Endothelial cell of umbilical vein (primary cell): ENCODE measurements at regions not wholly inside any gene's neighbourhood (a gene's known extent, or its start where the extent isn't known, plus 50 kb on each side); places are given as distances from the start of the nearest gene placed in this dataset.

Source experiments
- BruUV-seq: library from RNA; stranded (reverse); fragments of 400-500 nt; replicated peaks from 2 replicates; lab custom pipeline; 2021; lab: Mats Ljungman, UMichigan
- CTCF ChIA-PET: fragments of 300-600, 350-600 bp; sonication (Branson Sonifier 250); formaldehyde crosslinking; loops from one replicate; lab custom pipeline; 2021; ENCODE audit warnings: antibody characterized with exemption, inconsistent platforms; lab: Charles Lee
- POLR2A ChIA-PET: fragments of 300-600, 350-600 bp; sonication (Branson Sonifier 250); formaldehyde crosslinking; loops from one replicate; lab custom pipeline; 2021; ENCODE audit warnings: antibody characterized with exemption, inconsistent platforms; lab: Charles Lee
- DNase-seq: peaks from one replicate; pipeline ENCODE4 v3.0.0-alpha.2; 2011; ENCODE audit warnings: low read depth, low spot score
- FAIRE-seq: peaks from 2 replicates; lab custom pipeline; 2011; peaks lifted over from hg19 to GRCh38; lab: Jason Lieb, UNC
- H2AFZ ChIP-seq: 2 replicates; pipeline ENCODE4 v1.6.0; 2012; ENCODE audit warnings: low read depth, low read length, control low read depth, inconsistent platforms
- H3K27ac ChIP-seq: 2 replicates; pipeline ENCODE4 v1.5.1; 2011; ENCODE audit warnings: low read depth, mild to moderate bottlenecking, control low read depth, low read length, moderate library complexity; ENCODE audit not compliant: insufficient read depth
- H3K27me3 ChIP-seq, 2 experiments: 2 replicates each; pipeline versions ENCODE4 v1.6.0 to v1.6.1; 2011; ENCODE audit warnings: low read length in 2 of 2, mixed read lengths in 1 of 2; ENCODE audit not compliant: control insufficient read depth in 2 of 2, insufficient read depth in 2 of 2
- H3K36me3 ChIP-seq, 2 experiments: 2 replicates in 1 of 2; 3 replicates in 1 of 2; pipeline ENCODE4 v1.5.1; 2011; ENCODE audit warnings: low read length in 2 of 2, mild to moderate bottlenecking in 1 of 2, moderate library complexity in 1 of 2; ENCODE audit not compliant: control insufficient read depth in 2 of 2, insufficient read depth in 2 of 2; ENCODE audit errors: extremely low read depth in 1 of 2
- H3K4me1 ChIP-seq: 3 replicates; pipeline ENCODE4 v1.5.1; 2011; ENCODE audit warnings: mild to moderate bottlenecking, low read length; ENCODE audit not compliant: control insufficient read depth, insufficient read depth; ENCODE audit errors: extremely low read depth
- H3K4me2 ChIP-seq: 2 replicates; pipeline ENCODE4 v1.6.1; 2011; ENCODE audit warnings: low read length, control low read depth, mixed read lengths; ENCODE audit not compliant: insufficient read depth
- H3K4me3 ChIP-seq, 3 experiments: fragments of 200-600 bp in 1 of 3; sonication (generic), shearing (Covaris generic) in 1 of 3; replicated peaks in 1 of 3; 2 replicates each; pipeline ENCODE4 v1.5.1; 2011 to 2016; ENCODE audit warnings: control low read depth in 3 of 3, low read length in 3 of 3, mild to moderate bottlenecking in 2 of 3, inconsistent platforms in 1 of 3, low read depth in 1 of 3, moderate library complexity in 1 of 3; ENCODE audit not compliant: insufficient read depth in 1 of 3
- H3K79me2 ChIP-seq: 2 replicates; pipeline ENCODE4 v1.6.0; 2012; ENCODE audit warnings: low read length, inconsistent platforms; ENCODE audit not compliant: control insufficient read depth, insufficient read depth
- H3K9ac ChIP-seq: replicated peaks from 2 replicates; pipeline ENCODE3; 2011; ENCODE audit warnings: low read length, control low read depth; ENCODE audit not compliant: insufficient read depth; ENCODE audit errors: extremely low read depth
- H3K9me1 ChIP-seq: replicated peaks from 3 replicates; pipeline ENCODE4 v1.6.0; 2011; ENCODE audit warnings: mild to moderate bottlenecking, low read length; ENCODE audit not compliant: control insufficient read depth, insufficient read depth; ENCODE audit errors: extremely low read depth
- H3K9me3 ChIP-seq: replicated peaks from 2 replicates; pipeline ENCODE4 v1.5.1; 2012; ENCODE audit warnings: low read length, inconsistent platforms; ENCODE audit not compliant: control insufficient read depth, insufficient read depth
- H4K20me1 ChIP-seq: replicated peaks from 2 replicates; pipeline ENCODE3; 2011; ENCODE audit warnings: mild to moderate bottlenecking, low read length; ENCODE audit not compliant: control insufficient read depth, insufficient read depth; ENCODE audit errors: extremely low read depth
- FOS ChIP-seq: IDR thresholded peaks from 2 replicates; pipeline ENCODE4 v1.6.1; 2011; ENCODE audit warnings: mild to moderate bottlenecking, low read length, moderate library complexity, borderline replicate concordance; ENCODE audit not compliant: insufficient read depth
- GATA2 ChIP-seq: IDR thresholded peaks from 2 replicates; pipeline ENCODE4 v1.7.0; 2011; ENCODE audit warnings: low read depth, mild to moderate bottlenecking, moderate library complexity, mixed read lengths, low read length; ENCODE audit not compliant: insufficient read length, insufficient read depth
- JUN ChIP-seq: IDR thresholded peaks from 2 replicates; pipeline ENCODE4 v1.6.1; 2011; ENCODE audit warnings: borderline replicate concordance, low read depth; ENCODE audit not compliant: insufficient read length, insufficient read depth
- MYC ChIP-seq: IDR thresholded peaks from one replicate; pipeline ENCODE4 v1.6.1; 2011; ENCODE audit warnings: mild to moderate bottlenecking, low read depth, low read length
- POLR2A ChIP-seq: IDR thresholded peaks from 2 replicates; pipeline ENCODE4 v1.6.1; 2012; ENCODE audit warnings: low read depth, mild to moderate bottlenecking, control low read depth, low read length
- POLR2AphosphoS5 ChIP-seq: IDR thresholded peaks from 2 replicates; pipeline ENCODE4 v1.6.1; 2012; ENCODE audit warnings: low read depth, mild to moderate bottlenecking, control low read depth, low read length, moderate library complexity; ENCODE audit not compliant: insufficient read depth
- dilution Hi-C: fragments of 300-500 bp; cut with MboI; formaldehyde crosslinking; loops from one replicate; pipeline ENCODE4 v1.15.0; 2019; ENCODE audit warnings: low sequenced_read_pairs; ENCODE audit not compliant: extremely low pct_ligation_motif_present
- intact Hi-C: fragments of 100-400 bp; cut with micrococcal nuclease; formaldehyde crosslinking; loops from one replicate; pipeline ENCODE4 v1.10.0; 2022
- TF ChIP-seq, protein P1 (sequence below), 2 donors: IDR thresholded peaks; 1 replicate in 1 of 2; 2 replicates in 1 of 2; pipeline ENCODE4 v1.5.1; 2011; ENCODE audit warnings: low read length in 2 of 2, mild to moderate bottlenecking in 2 of 2, moderate library complexity in 2 of 2, control low read depth in 1 of 2, inconsistent platforms in 1 of 2, low read depth in 1 of 2; ENCODE audit not compliant: insufficient read depth in 1 of 2; ENCODE audit errors: extremely low read depth in 1 of 2
- TF ChIP-seq, protein P2 (sequence below): IDR thresholded peaks from 2 replicates; pipeline ENCODE4 v1.6.1; 2011; ENCODE audit not compliant: insufficient read depth, insufficient read length

DNA sequence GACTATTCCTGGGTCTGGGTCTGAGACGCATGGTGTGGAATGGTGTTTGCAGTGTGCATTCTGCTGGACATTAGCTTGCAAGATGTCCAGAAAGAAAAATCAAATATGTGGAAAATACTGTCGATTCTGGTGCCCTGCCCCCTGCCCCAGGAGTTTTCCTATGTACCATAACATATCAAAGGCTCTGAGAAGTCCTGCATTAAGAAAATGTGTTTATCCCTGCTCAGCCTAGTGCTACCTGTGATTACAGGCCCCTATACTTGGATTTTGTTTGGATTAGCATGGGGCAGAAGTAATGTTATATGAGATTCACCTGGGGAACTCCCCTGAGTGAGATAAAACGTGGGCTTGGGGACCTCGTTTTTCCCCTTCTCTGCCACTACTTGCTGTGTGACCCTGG lies 325.0 kb downstream of the CBLN1 start:
- no peaks in the 10 kb centered on the region for H4K20me1 ChIP-seq
- no peaks in the 10 kb centered on the region for H3K79me2 ChIP-seq
- H3K27ac ChIP-seq: no peak overlapping the region
- no peaks in the 10 kb centered on the region for H3K4me1 ChIP-seq
- CTCF ChIA-PET: interaction anchor here (1.6 kb wide), 1 partner anchor 9 kb away, joined by 3 read pairs; no protein-coding TSS in a partner anchor
- no peaks in the 10 kb centered on the region for H3K9me1 ChIP-seq
- TF ChIP-seq, protein P1, sequence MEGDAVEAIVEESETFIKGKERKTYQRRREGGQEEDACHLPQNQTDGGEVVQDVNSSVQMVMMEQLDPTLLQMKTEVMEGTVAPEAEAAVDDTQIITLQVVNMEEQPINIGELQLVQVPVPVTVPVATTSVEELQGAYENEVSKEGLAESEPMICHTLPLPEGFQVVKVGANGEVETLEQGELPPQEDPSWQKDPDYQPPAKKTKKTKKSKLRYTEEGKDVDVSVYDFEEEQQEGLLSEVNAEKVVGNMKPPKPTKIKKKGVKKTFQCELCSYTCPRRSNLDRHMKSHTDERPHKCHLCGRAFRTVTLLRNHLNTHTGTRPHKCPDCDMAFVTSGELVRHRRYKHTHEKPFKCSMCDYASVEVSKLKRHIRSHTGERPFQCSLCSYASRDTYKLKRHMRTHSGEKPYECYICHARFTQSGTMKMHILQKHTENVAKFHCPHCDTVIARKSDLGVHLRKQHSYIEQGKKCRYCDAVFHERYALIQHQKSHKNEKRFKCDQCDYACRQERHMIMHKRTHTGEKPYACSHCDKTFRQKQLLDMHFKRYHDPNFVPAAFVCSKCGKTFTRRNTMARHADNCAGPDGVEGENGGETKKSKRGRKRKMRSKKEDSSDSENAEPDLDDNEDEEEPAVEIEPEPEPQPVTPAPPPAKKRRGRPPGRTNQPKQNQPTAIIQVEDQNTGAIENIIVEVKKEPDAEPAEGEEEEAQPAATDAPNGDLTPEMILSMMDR (IDR thresholded peaks at IDR 0.05; ENCODE audit: extremely low read depth in 1 of 2, insufficient read depth in 1 of 2, low read depth in 1 of 2, low read length in 2 of 2): no peak
- TF ChIP-seq JUN (no peak), FOS (no peak), GATA2 (no peak), MYC (no peak), POLR2AphosphoS5 (no peak), POLR2A (no peak)
- TF ChIP-seq, protein P2, sequence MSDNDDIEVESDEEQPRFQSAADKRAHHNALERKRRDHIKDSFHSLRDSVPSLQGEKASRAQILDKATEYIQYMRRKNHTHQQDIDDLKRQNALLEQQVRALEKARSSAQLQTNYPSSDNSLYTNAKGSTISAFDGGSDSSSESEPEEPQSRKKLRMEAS: no peak
- BruUV-seq: no TSS peak
- intact Hi-C loops: no loop called here
- DNase-seq (no peak), FAIRE-seq (no peak)
- no peak overlapping the region for H3K4me3 ChIP-seq
- H3K9me3 ChIP-seq: peaks cover 3% of the 10 kb centered on the region
- POLR2A ChIA-PET: no interaction called here
- H3K36me3 ChIP-seq: no peaks in the 10 kb centered on the region
- dilution Hi-C loops: no loop called here
- no peaks in the 10 kb centered on the region for H3K27me3 ChIP-seq
- no peak overlapping the region for H3K4me2 ChIP-seq
- no peak overlapping the region for H3K9ac ChIP-seq
- no peak overlapping the region for H2AFZ ChIP-seq
